Keratinocyte (primary cell): ENCODE measurements at regions not wholly inside any gene's neighbourhood (a gene's known extent, or its start where the extent isn't known, plus 50 kb on each side); places are given as distances from the start of the nearest gene placed in this dataset.

Source experiments
- DNase-seq: peaks from one replicate; pipeline ENCODE4 v3.0.0-alpha.2; 2011; ENCODE audit warnings: low read depth, missing footprints, low spot score
- FAIRE-seq: peaks from 2 replicates; lab custom pipeline; 2011; peaks lifted over from hg19 to GRCh38; lab: Jason Lieb, UNC
- H2AFZ ChIP-seq: 2 replicates; pipeline ENCODE4 v1.6.0; 2012; ENCODE audit warnings: low read length, control low read depth, inconsistent platforms; ENCODE audit not compliant: control insufficient read depth
- H3K27ac ChIP-seq: 2 replicates; pipeline ENCODE4 v1.5.1; 2011; ENCODE audit warnings: low read length; ENCODE audit not compliant: control insufficient read depth, insufficient read depth
- H3K27me3 ChIP-seq: 3 replicates; pipeline ENCODE4 v1.6.0; 2011; ENCODE audit warnings: low read length; ENCODE audit not compliant: control insufficient read depth, insufficient read depth; ENCODE audit errors: extremely low read depth
- H3K36me3 ChIP-seq, 2 experiments: 2 replicates in 1 of 2; 3 replicates in 1 of 2; pipeline ENCODE4 v1.5.1; 2011; ENCODE audit warnings: low read length in 2 of 2, mild to moderate bottlenecking in 1 of 2; ENCODE audit not compliant: control insufficient read depth in 2 of 2, insufficient read depth in 2 of 2; ENCODE audit errors: extremely low read depth in 1 of 2
- H3K4me1 ChIP-seq: 3 replicates; pipeline ENCODE4 v1.5.1; 2011; ENCODE audit warnings: low read length; ENCODE audit not compliant: control insufficient read depth, insufficient read depth; ENCODE audit errors: extremely low read depth
- H3K4me2 ChIP-seq: 3 replicates; pipeline ENCODE4 v1.6.0; 2011; ENCODE audit warnings: low read depth, low read length; ENCODE audit not compliant: control insufficient read depth, insufficient read depth; ENCODE audit errors: extremely low read depth
- H3K4me3 ChIP-seq, 3 experiments: fragments of 200-600 bp in 1 of 3; sonication (generic) in 1 of 3; 2 replicates in 2 of 3; 3 replicates in 1 of 3; pipeline ENCODE4 v1.5.1; 2011 to 2016; ENCODE audit warnings: low read length in 3 of 3, mild to moderate bottlenecking in 3 of 3, control low read depth in 2 of 3, inconsistent platforms in 1 of 3, low read depth in 1 of 3, mixed read lengths in 1 of 3, mixed run types in 1 of 3, moderate library complexity in 1 of 3; ENCODE audit not compliant: control insufficient read depth in 2 of 3, insufficient read depth in 2 of 3; ENCODE audit errors: extremely low read depth in 1 of 3
- H3K79me2 ChIP-seq: 2 replicates; pipeline ENCODE4 v1.6.0; 2012; ENCODE audit warnings: low read length; ENCODE audit not compliant: control insufficient read depth, insufficient read depth
- H3K9ac ChIP-seq: 3 replicates; pipeline ENCODE4 v1.6.0; 2011; ENCODE audit warnings: low read length; ENCODE audit not compliant: control insufficient read depth, insufficient read depth; ENCODE audit errors: extremely low read depth
- H3K9me1 ChIP-seq: 3 replicates; pipeline ENCODE4 v1.6.0; 2011; ENCODE audit warnings: low read length; ENCODE audit not compliant: control insufficient read depth, insufficient read depth; ENCODE audit errors: extremely low read depth
- H3K9me3 ChIP-seq: 2 replicates; pipeline ENCODE4 v1.5.1; 2012; ENCODE audit warnings: low read depth, low read length; ENCODE audit not compliant: control insufficient read depth
- H4K20me1 ChIP-seq: 3 replicates; pipeline ENCODE4 v1.6.0; 2011; ENCODE audit warnings: low read length; ENCODE audit not compliant: control insufficient read depth, insufficient read depth; ENCODE audit errors: extremely low read depth
- EZH2 ChIP-seq: IDR thresholded peaks from one replicate; pipeline ENCODE4 v1.6.1; 2012; ENCODE audit warnings: inconsistent platforms, mild to moderate bottlenecking, low read length, moderate library complexity
- dilution Hi-C: fragments of 300-500 bp; cut with MboI; formaldehyde crosslinking; loops from one replicate; pipeline ENCODE4 v1.7.0; 2020; ENCODE audit warnings: low sequenced_read_pairs; ENCODE audit not compliant: extremely low pct_ligation_motif_present
- TF ChIP-seq, protein P1 (sequence below), 3 experiments: IDR thresholded peaks in 1 of 3; conservative IDR thresholded peaks in 1 of 3; optimal IDR thresholded peaks in 1 of 3; 2 replicates in 2 of 3; 3 replicates in 1 of 3; pipeline versions ENCODE3 to v1.5.1; 2011; ENCODE audit warnings: low read length in 3 of 3, mild to moderate bottlenecking in 3 of 3, moderate library complexity in 2 of 3, control low read depth in 1 of 3, inconsistent platforms in 1 of 3; ENCODE audit not compliant: insufficient read depth in 2 of 3; ENCODE audit errors: extremely low read depth in 1 of 3

- no peak for TF ChIP-seq EZH2
- TF ChIP-seq, protein P1, sequence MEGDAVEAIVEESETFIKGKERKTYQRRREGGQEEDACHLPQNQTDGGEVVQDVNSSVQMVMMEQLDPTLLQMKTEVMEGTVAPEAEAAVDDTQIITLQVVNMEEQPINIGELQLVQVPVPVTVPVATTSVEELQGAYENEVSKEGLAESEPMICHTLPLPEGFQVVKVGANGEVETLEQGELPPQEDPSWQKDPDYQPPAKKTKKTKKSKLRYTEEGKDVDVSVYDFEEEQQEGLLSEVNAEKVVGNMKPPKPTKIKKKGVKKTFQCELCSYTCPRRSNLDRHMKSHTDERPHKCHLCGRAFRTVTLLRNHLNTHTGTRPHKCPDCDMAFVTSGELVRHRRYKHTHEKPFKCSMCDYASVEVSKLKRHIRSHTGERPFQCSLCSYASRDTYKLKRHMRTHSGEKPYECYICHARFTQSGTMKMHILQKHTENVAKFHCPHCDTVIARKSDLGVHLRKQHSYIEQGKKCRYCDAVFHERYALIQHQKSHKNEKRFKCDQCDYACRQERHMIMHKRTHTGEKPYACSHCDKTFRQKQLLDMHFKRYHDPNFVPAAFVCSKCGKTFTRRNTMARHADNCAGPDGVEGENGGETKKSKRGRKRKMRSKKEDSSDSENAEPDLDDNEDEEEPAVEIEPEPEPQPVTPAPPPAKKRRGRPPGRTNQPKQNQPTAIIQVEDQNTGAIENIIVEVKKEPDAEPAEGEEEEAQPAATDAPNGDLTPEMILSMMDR (optimal IDR thresholded peaks at IDR 0.05 in 1 of 3, IDR thresholded peaks at IDR 0.05 in 1 of 3, conservative IDR thresholded peaks at IDR 0.05 in 1 of 3; ENCODE audit: extremely low read depth in 1 of 3, insufficient read depth in 2 of 3, low read length in 3 of 3): no peak
- H3K9ac ChIP-seq: no peak overlapping the region
- DNase-seq (no peak), FAIRE-seq (no peak)
- dilution Hi-C loops: no loop called here
- no peaks in the 10 kb centered on the region for H4K20me1 ChIP-seq
- H3K9me3 ChIP-seq: no peaks in the 10 kb centered on the region
- H3K4me3 ChIP-seq: no peak overlapping the region
- H3K27me3 ChIP-seq: no peaks in the 10 kb centered on the region
- no peaks in the 10 kb centered on the region for H3K36me3 ChIP-seq
- H3K9me1 ChIP-seq: no peaks in the 10 kb centered on the region
- H3K27ac ChIP-seq: no peak overlapping the region
- no peak overlapping the region for H2AFZ ChIP-seq
- no peaks in the 10 kb centered on the region for H3K79me2 ChIP-seq
- H3K4me2 ChIP-seq: no peak overlapping the region
- no peaks in the 10 kb centered on the region for H3K4me1 ChIP-seq
Observed at GRCh38 chr3:8197384-8197783, 304.2 kb upstream of the LMCD1 start.

GRCh38 chr3:8198605-8199004 is 303.0 kb upstream of the LMCD1 start:
- Histone ChIP-seq H3K27ac (no peak overlapping the region), H3K4me1 (no peaks in the 10 kb centered on the region), H3K9me1 (no peaks in the 10 kb centered on the region), H3K9me3 (no peaks in the 10 kb centered on the region), H3K36me3 (no peaks in the 10 kb centered on the region), H3K4me2 (no peak overlapping the region), H3K79me2 (no peaks in the 10 kb centered on the region), H4K20me1 (no peaks in the 10 kb centered on the region), H3K27me3 (no peaks in the 10 kb centered on the region), H3K4me3 (no peak overlapping the region), H3K9ac (no peak overlapping the region), H2AFZ (no peak overlapping the region)
- dilution Hi-C loops: no loop called here
- DNase-seq (no peak), FAIRE-seq (no peak)
- TF ChIP-seq, protein P1 (optimal IDR thresholded peaks at IDR 0.05 in 1 of 3, IDR thresholded peaks at IDR 0.05 in 1 of 3, conservative IDR thresholded peaks at IDR 0.05 in 1 of 3; ENCODE audit: extremely low read depth in 1 of 3, insufficient read depth in 2 of 3, low read length in 3 of 3): no peak
- TF ChIP-seq EZH2: no peak
